Vagina (tissue), 2 donors: ENCODE measurements at regions not wholly inside any gene's neighbourhood (a gene's known extent, or its start where the extent isn't known, plus 50 kb on each side); places are given as distances from the start of the nearest gene placed in this dataset.

ENCODE experiments used
- POLR2A ChIP-seq, 2 donors: fragments of 450-650 bp; IDR thresholded peaks; one replicate each; pipeline ENCODE4 v1.6.1; 2017; ENCODE audit warnings: antibody characterized with exemption in 2 of 2, mild to moderate bottlenecking in 2 of 2, moderate library complexity in 2 of 2
- POLR2AphosphoS5 ChIP-seq, 2 donors: sonication (generic); formaldehyde crosslinking; IDR thresholded peaks; one replicate each; pipeline ENCODE4 v1.9.0; 2017; ENCODE audit warnings: antibody characterized with exemption in 2 of 2, mild to moderate bottlenecking in 2 of 2, low read depth in 1 of 2; ENCODE audit not compliant: insufficient read depth in 1 of 2
- TF ChIP-seq, protein P1 (sequence below), 3 experiments: fragments of 450-650 bp in 2 of 3; fragments of 200-600 bp in 1 of 3; sonication (generic) in 1 of 3; IDR thresholded peaks; one replicate each; pipeline ENCODE4 v1.5.1; 2017 to 2019; ENCODE audit warnings: antibody characterized with exemption in 3 of 3, mild to moderate bottlenecking in 2 of 3, moderate library complexity in 2 of 3

DNA sequence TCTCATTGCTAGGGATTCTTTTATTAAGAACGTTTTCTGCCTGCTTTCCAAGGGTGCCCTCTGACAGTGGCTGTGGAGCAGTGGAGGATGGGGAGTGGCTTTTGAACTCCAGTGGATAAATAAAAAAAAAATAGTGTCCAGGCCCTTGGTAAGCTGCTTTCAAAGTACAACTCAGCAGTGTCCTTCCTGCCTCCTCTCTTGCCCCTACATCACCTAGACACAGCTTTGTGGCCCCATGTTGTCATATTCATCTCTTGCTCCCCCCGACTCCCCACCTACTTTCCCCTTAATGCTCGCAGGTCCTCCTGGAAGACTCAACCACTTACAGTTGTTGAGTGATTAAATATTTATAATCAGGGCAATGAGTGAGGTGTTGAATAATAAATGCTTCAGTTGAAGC, 880.9 kb downstream of the BCL11B start:
- no peak for TF ChIP-seq POLR2A (IDR thresholded peaks at IDR 0.05)
- TF ChIP-seq, protein P1, sequence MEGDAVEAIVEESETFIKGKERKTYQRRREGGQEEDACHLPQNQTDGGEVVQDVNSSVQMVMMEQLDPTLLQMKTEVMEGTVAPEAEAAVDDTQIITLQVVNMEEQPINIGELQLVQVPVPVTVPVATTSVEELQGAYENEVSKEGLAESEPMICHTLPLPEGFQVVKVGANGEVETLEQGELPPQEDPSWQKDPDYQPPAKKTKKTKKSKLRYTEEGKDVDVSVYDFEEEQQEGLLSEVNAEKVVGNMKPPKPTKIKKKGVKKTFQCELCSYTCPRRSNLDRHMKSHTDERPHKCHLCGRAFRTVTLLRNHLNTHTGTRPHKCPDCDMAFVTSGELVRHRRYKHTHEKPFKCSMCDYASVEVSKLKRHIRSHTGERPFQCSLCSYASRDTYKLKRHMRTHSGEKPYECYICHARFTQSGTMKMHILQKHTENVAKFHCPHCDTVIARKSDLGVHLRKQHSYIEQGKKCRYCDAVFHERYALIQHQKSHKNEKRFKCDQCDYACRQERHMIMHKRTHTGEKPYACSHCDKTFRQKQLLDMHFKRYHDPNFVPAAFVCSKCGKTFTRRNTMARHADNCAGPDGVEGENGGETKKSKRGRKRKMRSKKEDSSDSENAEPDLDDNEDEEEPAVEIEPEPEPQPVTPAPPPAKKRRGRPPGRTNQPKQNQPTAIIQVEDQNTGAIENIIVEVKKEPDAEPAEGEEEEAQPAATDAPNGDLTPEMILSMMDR (IDR thresholded peaks at IDR 0.05), result no peak
- no peak for TF ChIP-seq POLR2AphosphoS5 (IDR thresholded peaks at IDR 0.05; ENCODE audit: insufficient read depth in 1 of 2, low read depth in 1 of 2)
